DND-41 (cell line): ENCODE measurements at regions not wholly inside any gene's neighbourhood (a gene's known extent, or its start where the extent isn't known, plus 50 kb on each side); places are given as distances from the start of the nearest gene placed in this dataset.
"Not testable (repeated sequence)": the region's sequence is repeated elsewhere in the genome, so short reads cannot be mapped to it uniquely, and the experiment has no call there.

Experiments
- ATAC-seq: fragments of 200-7000 bp; cut with Tn5 transposase; 3 replicates; pipeline ENCODE4 v1.9.1; 2021; ENCODE audit warnings: low read depth; ENCODE audit not compliant: insufficient read depth
- DNase-seq: peaks from one replicate; pipeline ENCODE4 v3.0.0-alpha.2; 2020
- H2AFZ ChIP-seq: 2 replicates; pipeline ENCODE4 v1.6.0; 2012; ENCODE audit warnings: low read depth, low read length
- H3K27ac ChIP-seq: 2 replicates; pipeline ENCODE4 v1.5.1; 2012; ENCODE audit warnings: low read length, inconsistent platforms
- H3K27me3 ChIP-seq: fragments of 200-600 bp; sonication (generic); 2 replicates; pipeline ENCODE4 v1.6.0; 2012; ENCODE audit warnings: low read length, mild to moderate bottlenecking, inconsistent platforms; ENCODE audit not compliant: insufficient read depth, poor library complexity
- H3K36me3 ChIP-seq: 2 replicates; pipeline ENCODE4 v1.5.1; 2012; ENCODE audit warnings: low read length, inconsistent platforms; ENCODE audit not compliant: insufficient read depth
- H3K4me1 ChIP-seq: 2 replicates; pipeline ENCODE4 v1.5.1; 2012; ENCODE audit warnings: mild to moderate bottlenecking, low read length; ENCODE audit not compliant: insufficient read depth
- H3K4me2 ChIP-seq: 2 replicates; pipeline ENCODE4 v1.6.0; 2012; ENCODE audit warnings: mild to moderate bottlenecking, moderate library complexity, low read length, inconsistent platforms; ENCODE audit not compliant: insufficient read depth
- H3K4me3 ChIP-seq, 2 experiments: fragments of 200-600 bp in 1 of 2; shearing (Covaris generic) in 1 of 2; 2 replicates each; pipeline ENCODE4 v1.5.1; 2012 to 2016; ENCODE audit warnings: inconsistent platforms in 2 of 2, low read length in 2 of 2, mild to moderate bottlenecking in 2 of 2, low read depth in 1 of 2, moderate library complexity in 1 of 2
- H3K79me2 ChIP-seq: 2 replicates; pipeline ENCODE4 v1.6.0; 2012; ENCODE audit warnings: low read length, inconsistent platforms; ENCODE audit not compliant: insufficient read depth
- H3K9ac ChIP-seq: 2 replicates; pipeline ENCODE4 v1.6.0; 2012; ENCODE audit warnings: low read depth, mild to moderate bottlenecking, inconsistent platforms, low read length, moderate library complexity
- H3K9me3 ChIP-seq: 2 replicates; pipeline ENCODE4 v1.5.1; 2012; ENCODE audit warnings: low read length, moderate library complexity, mild to moderate bottlenecking, inconsistent platforms; ENCODE audit not compliant: insufficient read depth, severe bottlenecking
- H4K20me1 ChIP-seq: 2 replicates; pipeline ENCODE4 v1.6.0; 2012; ENCODE audit warnings: low read length; ENCODE audit not compliant: insufficient read depth

GRCh38 chrX:3882553-3882920 is 169.1 kb upstream of the PRKX start:
- not testable (repeated sequence) for H2AFZ ChIP-seq, H3K27me3 ChIP-seq, H3K4me3 ChIP-seq, ATAC-seq, H3K9ac ChIP-seq, H3K79me2 ChIP-seq, H3K27ac ChIP-seq, H3K4me2 ChIP-seq, H3K4me1 ChIP-seq, DNase-seq, H4K20me1 ChIP-seq, H3K36me3 ChIP-seq, H3K9me3 ChIP-seq

GRCh38 chrX:3881898-3882552 is 168.6 kb upstream of the PRKX start:
- H3K27me3 ChIP-seq, H3K4me2 ChIP-seq: not testable (repeated sequence)
- ATAC-seq: peak; percentile 95

GRCh38 chrX:3881255-3881895 is 167.9 kb upstream of the PRKX start:
- H2AFZ ChIP-seq, H3K4me1 ChIP-seq, H3K27me3 ChIP-seq, H4K20me1 ChIP-seq, H3K9ac ChIP-seq, H3K4me3 ChIP-seq, H3K79me2 ChIP-seq, H3K36me3 ChIP-seq, H3K27ac ChIP-seq, DNase-seq, H3K9me3 ChIP-seq, H3K4me2 ChIP-seq: not testable (repeated sequence)
- peak; percentile 27 for ATAC-seq

More at GRCh38 chrX:3881898-3882552, 168.6 kb upstream of the PRKX start:
- H3K36me3 ChIP-seq, H3K9me3 ChIP-seq, H4K20me1 ChIP-seq, H3K9ac ChIP-seq, H3K79me2 ChIP-seq, H3K27ac ChIP-seq, H3K4me1 ChIP-seq, DNase-seq, H3K4me3 ChIP-seq, H2AFZ ChIP-seq: not testable (repeated sequence)

- not testable (repeated sequence) for DNase-seq, H3K4me3 ChIP-seq, H3K36me3 ChIP-seq, H2AFZ ChIP-seq, H3K79me2 ChIP-seq, H3K4me2 ChIP-seq, H3K9ac ChIP-seq, H3K27me3 ChIP-seq, H3K9me3 ChIP-seq, H4K20me1 ChIP-seq, H3K4me1 ChIP-seq, H3K27ac ChIP-seq, ATAC-seq
Observed at GRCh38 chrX:3876393-3876792, 162.9 kb upstream of the PRKX start.

- H3K36me3 ChIP-seq, H3K4me2 ChIP-seq, H3K4me1 ChIP-seq, H3K27me3 ChIP-seq, H4K20me1 ChIP-seq, H2AFZ ChIP-seq, H3K9ac ChIP-seq, H3K27ac ChIP-seq, H3K4me3 ChIP-seq, H3K79me2 ChIP-seq, ATAC-seq, DNase-seq, H3K9me3 ChIP-seq: not testable (repeated sequence)
Observed at GRCh38 chrX:3875638-3876037, 162.2 kb upstream of the PRKX start.

- H3K27me3 ChIP-seq, H3K4me2 ChIP-seq, H3K9ac ChIP-seq, H3K9me3 ChIP-seq, ATAC-seq, DNase-seq, H3K79me2 ChIP-seq, H3K36me3 ChIP-seq, H4K20me1 ChIP-seq, H3K4me3 ChIP-seq, H2AFZ ChIP-seq, H3K4me1 ChIP-seq, H3K27ac ChIP-seq: not testable (repeated sequence)
Observed at GRCh38 chrX:3872226-3872879, 158.9 kb upstream of the PRKX start.

- not testable (repeated sequence) for ATAC-seq, H3K27ac ChIP-seq, H3K9me3 ChIP-seq
Observed at GRCh38 chrX:3867067-3867831, 153.8 kb upstream of the PRKX start.

GRCh38 chrX:3858332-3858731 is 144.9 kb upstream of the PRKX start:
- H3K9me3 ChIP-seq, H4K20me1 ChIP-seq, H3K27ac ChIP-seq, H3K79me2 ChIP-seq, H3K36me3 ChIP-seq, H3K9ac ChIP-seq, H3K4me3 ChIP-seq, H3K27me3 ChIP-seq, H2AFZ ChIP-seq, H3K4me2 ChIP-seq, ATAC-seq, DNase-seq, H3K4me1 ChIP-seq: not testable (repeated sequence)

More at GRCh38 chrX:3867067-3867831, 153.8 kb upstream of the PRKX start:
- not testable (repeated sequence) for H3K9ac ChIP-seq, H3K4me2 ChIP-seq, H2AFZ ChIP-seq, H4K20me1 ChIP-seq, H3K4me1 ChIP-seq, H3K79me2 ChIP-seq, H3K27me3 ChIP-seq, H3K4me3 ChIP-seq, H3K36me3 ChIP-seq, DNase-seq
